IPS-20b (cell line): ENCODE measurements at regions not wholly inside any gene's neighbourhood (a gene's known extent, or its start where the extent isn't known, plus 50 kb on each side); places are given as distances from the start of the nearest gene placed in this dataset.
"Not testable (repeated sequence)": the region's sequence is repeated elsewhere in the genome, so short reads cannot be mapped to it uniquely, and the experiment has no call there.

Source experiments
- H3K27ac ChIP-seq: one replicate; pipeline ENCODE4 v1.5.1; 2013; ENCODE audit warnings: low read length
- H3K27me3 ChIP-seq: 2 replicates; pipeline ENCODE4 v1.6.1; 2013; ENCODE audit warnings: mild to moderate bottlenecking, low read length, inconsistent platforms; ENCODE audit not compliant: insufficient read depth
- H3K36me3 ChIP-seq: 2 replicates; pipeline ENCODE4 v1.6.1; 2013; ENCODE audit warnings: low read depth, mild to moderate bottlenecking, inconsistent platforms, low read length, moderate library complexity; ENCODE audit not compliant: insufficient read depth
- H3K4me1 ChIP-seq: 2 replicates; pipeline ENCODE4 v1.6.1; 2013; ENCODE audit warnings: mild to moderate bottlenecking, control low read depth, inconsistent platforms, low read length, moderate library complexity; ENCODE audit not compliant: insufficient read depth
- H3K4me3 ChIP-seq: 2 replicates; pipeline ENCODE4 v1.5.1; 2013; ENCODE audit warnings: mild to moderate bottlenecking, low read length, inconsistent platforms
- H3K9ac ChIP-seq: 2 replicates; pipeline ENCODE4 v1.6.1; 2013; ENCODE audit warnings: low read depth, mild to moderate bottlenecking, inconsistent platforms, low read length, moderate library complexity
- H3K9me3 ChIP-seq: 2 replicates; pipeline ENCODE4 v1.6.1; 2013; ENCODE audit warnings: mild to moderate bottlenecking, low read depth, low read length, inconsistent platforms; ENCODE audit not compliant: insufficient read depth

GRCh38 chrX:16320765-16321355, 153.6 kb downstream of the MAGEB17 start:
- H3K4me1 ChIP-seq: no peaks in the 10 kb centered on the region

GRCh38 chrX:16333453-16333852, 166.2 kb downstream of the MAGEB17 start:
- no peak overlapping the region for H3K27ac ChIP-seq

More at GRCh38 chrX:16320765-16321355, 153.6 kb downstream of the MAGEB17 start:
- H3K9me3 ChIP-seq: peaks cover 9% of the 10 kb centered on the region; the same call in 1 of the 2 replicates
- H3K36me3 ChIP-seq: no peaks in the 10 kb centered on the region
- no peaks in the 10 kb centered on the region for H3K27me3 ChIP-seq
- H3K9ac ChIP-seq: no peak overlapping the region
- H3K4me3 ChIP-seq: no peak overlapping the region
- no peak overlapping the region for H3K27ac ChIP-seq

GRCh38 chrX:16335181-16335580, 167.9 kb downstream of the MAGEB17 start:
- Histone ChIP-seq H3K9ac (no peak overlapping the region), H3K4me3 (no peak overlapping the region), H3K27me3 (no peaks in the 10 kb centered on the region), H3K9me3 (no peaks in the 10 kb centered on the region), H3K36me3 (no peaks in the 10 kb centered on the region), H3K4me1 (no peaks in the 10 kb centered on the region), H3K27ac (no peak overlapping the region)

More at GRCh38 chrX:16333453-16333852, 166.2 kb downstream of the MAGEB17 start:
- Histone ChIP-seq H3K4me1 (no peaks in the 10 kb centered on the region), H3K27me3 (no peaks in the 10 kb centered on the region), H3K9me3 (no peaks in the 10 kb centered on the region), H3K36me3 (no peaks in the 10 kb centered on the region), H3K9ac (no peak overlapping the region), H3K4me3 (no peak overlapping the region)

GRCh38 chrX:16347968-16348670, 180.8 kb downstream of the MAGEB17 start:
- Histone ChIP-seq H3K9me3 (no peaks in the 10 kb centered on the region), H3K4me1 (no peaks in the 10 kb centered on the region), H3K27me3 (no peaks in the 10 kb centered on the region), H3K36me3 (no peaks in the 10 kb centered on the region), H3K4me3 (no peak overlapping the region), H3K27ac (no peak overlapping the region), H3K9ac (no peak overlapping the region)

GRCh38 chrX:16357902-16358301, 190.6 kb downstream of the MAGEB17 start:
- Histone ChIP-seq H3K4me1 (no peaks in the 10 kb centered on the region), H3K27ac (no peak overlapping the region), H3K4me3 (no peak overlapping the region), H3K36me3 (no peaks in the 10 kb centered on the region), H3K9me3 (no peaks in the 10 kb centered on the region; the same call in 1 of the 2 replicates), H3K27me3 (no peaks in the 10 kb centered on the region), H3K9ac (no peak overlapping the region)

- not testable (repeated sequence) for H3K27me3 ChIP-seq
These were observed 192.8 kb downstream of the MAGEB17 start for GRCh38 chrX:16360056-16360455.

GRCh38 chrX:16368696-16369095, 201.4 kb downstream of the MAGEB17 start:
- Histone ChIP-seq H3K36me3 (no peaks in the 10 kb centered on the region), H3K9ac (no peak overlapping the region), H3K4me3 (no peak overlapping the region), H3K27ac (no peak overlapping the region), H3K9me3 (no peaks in the 10 kb centered on the region), H3K4me1 (no peaks in the 10 kb centered on the region), H3K27me3 (no peaks in the 10 kb centered on the region)

More at GRCh38 chrX:16360056-16360455, 192.8 kb downstream of the MAGEB17 start:
- H3K9me3 ChIP-seq, H3K9ac ChIP-seq, H3K36me3 ChIP-seq, H3K4me1 ChIP-seq, H3K27ac ChIP-seq, H3K4me3 ChIP-seq: not testable (repeated sequence)

GRCh38 chrX:16376056-16376455, 208.8 kb downstream of the MAGEB17 start:
- no peak overlapping the region for H3K9ac ChIP-seq
- no peaks in the 10 kb centered on the region; the same call in 1 of the 2 replicates for H3K9me3 ChIP-seq
- H3K27ac ChIP-seq: no peak overlapping the region
- H3K27me3 ChIP-seq: no peaks in the 10 kb centered on the region
- no peaks in the 10 kb centered on the region for H3K36me3 ChIP-seq
- H3K4me3 ChIP-seq: no peak overlapping the region
- H3K4me1 ChIP-seq: no peaks in the 10 kb centered on the region

GRCh38 chrX:16386126-16386525, 218.8 kb downstream of the MAGEB17 start:
- Histone ChIP-seq H3K36me3 (no peaks in the 10 kb centered on the region), H3K4me3 (no peak overlapping the region), H3K27me3 (no peaks in the 10 kb centered on the region), H3K9ac (no peak overlapping the region), H3K4me1 (peaks cover 17% of the 10 kb centered on the region; the same call in 1 of the 2 replicates), H3K27ac (no peak overlapping the region), H3K9me3 (no peaks in the 10 kb centered on the region)

- no peak overlapping the region for H3K4me3 ChIP-seq
- H3K9ac ChIP-seq: no peak overlapping the region
- no peak overlapping the region for H3K27ac ChIP-seq
- H3K27me3 ChIP-seq: no peaks in the 10 kb centered on the region
- no peaks in the 10 kb centered on the region for H3K36me3 ChIP-seq
- H3K4me1 ChIP-seq: peaks cover 11% of the 10 kb centered on the region; the same call in 1 of the 2 replicates
- no peaks in the 10 kb centered on the region for H3K9me3 ChIP-seq
These were observed 225.3 kb downstream of the MAGEB17 start for GRCh38 chrX:16392597-16392996.

GRCh38 chrX:16394290-16394689, 227.0 kb downstream of the MAGEB17 start:
- Histone ChIP-seq H3K27ac (no peak overlapping the region), H3K9me3 (no peaks in the 10 kb centered on the region), H3K4me1 (peaks cover under 1% of the 10 kb centered on the region; the same call in 1 of the 2 replicates), H3K9ac (no peak overlapping the region), H3K27me3 (no peaks in the 10 kb centered on the region), H3K36me3 (no peaks in the 10 kb centered on the region), H3K4me3 (no peak overlapping the region)

- H3K36me3 ChIP-seq: no peaks in the 10 kb centered on the region
- H3K27me3 ChIP-seq: no peaks in the 10 kb centered on the region
- no peaks in the 10 kb centered on the region; the same call in 1 of the 2 replicates for H3K4me1 ChIP-seq
- H3K27ac ChIP-seq: no peak overlapping the region
- no peak overlapping the region for H3K4me3 ChIP-seq
- H3K9ac ChIP-seq: no peak overlapping the region
- H3K9me3 ChIP-seq: no peaks in the 10 kb centered on the region
These were observed 236.5 kb downstream of the MAGEB17 start for GRCh38 chrX:16403808-16404207.
